ENCODE measurements at regions not wholly inside any gene's neighbourhood (a gene's known extent, or its start where the extent isn't known, plus 50 kb on each side); places are given as distances from the start of the nearest gene placed in this dataset.

GRCh38 chr9:1536522-1537170 is 478.5 kb upstream of the SMARCA2 start:
- Mint-ChIP-seq H3K4me3 (no peak overlapping the region), H3K27me3 (ENCODE audit: low read depth in 3 of 3) (no peaks in the 10 kb centered on the region), H3K27ac (no peak overlapping the region), H3K9me3 (peaks cover 0 to 2% (median 0%) of the 10 kb centered on the region in 7 donors), H3K4me1 (no peaks in the 10 kb centered on the region), H3K36me3 (no peaks in the 10 kb centered on the region)
- no peaks in the 10 kb centered on the region for H4K20me1 ChIP-seq (ENCODE audit: insufficient read depth, low read length)
- no peaks in the 10 kb centered on the region for H3K4me1 ChIP-seq (ENCODE audit: control insufficient read depth in 1 of 2, insufficient read depth in 2 of 2, low read length in 2 of 2)
- 79% methylated on average over 3 of the region's 5 CpGs for WGBS (ENCODE audit: insufficient coverage)
- no peak overlapping the region for H3K9ac ChIP-seq (ENCODE audit: insufficient read depth, low read length, poor library complexity, severe bottlenecking)
- H3K27me3 ChIP-seq (ENCODE audit: control insufficient read depth in 2 of 2, insufficient read depth in 2 of 2, low read length in 2 of 2), result no peaks in the 10 kb centered on the region
- intact Hi-C loops (cut with micrococcal nuclease), result no loop called here
- no peak overlapping the region for H3K4me3 ChIP-seq (replicated peaks in 1 of 3; ENCODE audit: low read depth in 2 of 3, low read length in 3 of 3)
- H2AFZ ChIP-seq (ENCODE audit: insufficient read depth, low read depth, low read length, poor library complexity, severe bottlenecking), result no peak overlapping the region
- H3K4me2 ChIP-seq (replicated peaks; ENCODE audit: extremely low read depth, low read length, poor library complexity, severe bottlenecking), result no peak overlapping the region
- H3K79me2 ChIP-seq (ENCODE audit: insufficient read depth, low read length), result no peaks in the 10 kb centered on the region
- no peak overlapping the region for H3K27ac ChIP-seq (ENCODE audit: low read depth in 1 of 2, low read length in 2 of 2)
- no peak for TF ChIP-seq CTCF (IDR thresholded peaks at IDR 0.05)
- DNase-seq, result no peak
- H3K9me3 ChIP-seq (replicated peaks in 1 of 2; ENCODE audit: control insufficient read depth in 1 of 2, insufficient read depth in 1 of 2, low read length in 2 of 2), result no peaks in the 10 kb centered on the region
- no peaks in the 10 kb centered on the region for H3K36me3 ChIP-seq (replicated peaks in 1 of 2; ENCODE audit: control insufficient read depth in 1 of 2, insufficient read depth in 2 of 2, low read length in 2 of 2)

- WGBS (ENCODE audit: insufficient coverage), result no CpG with 5 or more reads among the region's 4 CpGs
- Histone ChIP-seq H3K9ac (ENCODE audit: insufficient read depth, low read length, poor library complexity, severe bottlenecking) (no peak overlapping the region), H3K4me1 (ENCODE audit: control insufficient read depth in 1 of 2, insufficient read depth in 2 of 2, low read length in 2 of 2) (no peaks in the 10 kb centered on the region), H3K27ac (ENCODE audit: low read depth in 1 of 2, low read length in 2 of 2) (no peak overlapping the region), H3K27me3 (ENCODE audit: control insufficient read depth in 2 of 2, insufficient read depth in 2 of 2, low read length in 2 of 2) (no peaks in the 10 kb centered on the region), H3K9me3 (replicated peaks in 1 of 2; ENCODE audit: control insufficient read depth in 1 of 2, insufficient read depth in 1 of 2, low read length in 2 of 2) (no peaks in the 10 kb centered on the region), H2AFZ (ENCODE audit: insufficient read depth, low read depth, low read length, poor library complexity, severe bottlenecking) (no peak overlapping the region), H3K4me2 (replicated peaks; ENCODE audit: extremely low read depth, low read length, poor library complexity, severe bottlenecking) (no peak overlapping the region), H3K4me3 (replicated peaks in 1 of 3; ENCODE audit: low read depth in 2 of 3, low read length in 3 of 3) (no peak overlapping the region), H3K79me2 (ENCODE audit: insufficient read depth, low read length) (no peaks in the 10 kb centered on the region), H4K20me1 (ENCODE audit: insufficient read depth, low read length) (no peaks in the 10 kb centered on the region), H3K36me3 (replicated peaks in 1 of 2; ENCODE audit: control insufficient read depth in 1 of 2, insufficient read depth in 2 of 2, low read length in 2 of 2) (no peaks in the 10 kb centered on the region)
- no peak for TF ChIP-seq CTCF (IDR thresholded peaks at IDR 0.05)
- H3K27ac Mint-ChIP-seq, result no peak overlapping the region
- intact Hi-C loops (cut with micrococcal nuclease), result no loop called here
- DNase-seq, result no peak
- H3K36me3 Mint-ChIP-seq, result no peaks in the 10 kb centered on the region
- H3K27me3 Mint-ChIP-seq (ENCODE audit: low read depth in 3 of 3), result no peaks in the 10 kb centered on the region
- no peaks in the 10 kb centered on the region for H3K4me1 Mint-ChIP-seq
- H3K4me3 Mint-ChIP-seq, result no peak overlapping the region
- H3K9me3 Mint-ChIP-seq, result peaks cover 0 to 2% (median 0%) of the 10 kb centered on the region in 7 donors
Observed at GRCh38 chr9:1538301-1538700, 476.8 kb upstream of the SMARCA2 start.

Measured in CD14-positive monocyte (primary cell).